ENCODE measurements at regions not wholly inside any gene's neighbourhood (a gene's known extent, or its start where the extent isn't known, plus 50 kb on each side); places are given as distances from the start of the nearest gene placed in this dataset.

GRCh38 chrX:26845056-26845455 lies 618.1 kb downstream of the PPP4R3C start:
- TF ChIP-seq, protein P1, sequence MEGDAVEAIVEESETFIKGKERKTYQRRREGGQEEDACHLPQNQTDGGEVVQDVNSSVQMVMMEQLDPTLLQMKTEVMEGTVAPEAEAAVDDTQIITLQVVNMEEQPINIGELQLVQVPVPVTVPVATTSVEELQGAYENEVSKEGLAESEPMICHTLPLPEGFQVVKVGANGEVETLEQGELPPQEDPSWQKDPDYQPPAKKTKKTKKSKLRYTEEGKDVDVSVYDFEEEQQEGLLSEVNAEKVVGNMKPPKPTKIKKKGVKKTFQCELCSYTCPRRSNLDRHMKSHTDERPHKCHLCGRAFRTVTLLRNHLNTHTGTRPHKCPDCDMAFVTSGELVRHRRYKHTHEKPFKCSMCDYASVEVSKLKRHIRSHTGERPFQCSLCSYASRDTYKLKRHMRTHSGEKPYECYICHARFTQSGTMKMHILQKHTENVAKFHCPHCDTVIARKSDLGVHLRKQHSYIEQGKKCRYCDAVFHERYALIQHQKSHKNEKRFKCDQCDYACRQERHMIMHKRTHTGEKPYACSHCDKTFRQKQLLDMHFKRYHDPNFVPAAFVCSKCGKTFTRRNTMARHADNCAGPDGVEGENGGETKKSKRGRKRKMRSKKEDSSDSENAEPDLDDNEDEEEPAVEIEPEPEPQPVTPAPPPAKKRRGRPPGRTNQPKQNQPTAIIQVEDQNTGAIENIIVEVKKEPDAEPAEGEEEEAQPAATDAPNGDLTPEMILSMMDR (IDR thresholded peaks at IDR 0.05), result no peak
- no peak for TF ChIP-seq EP300 (IDR thresholded peaks at IDR 0.05)
